ENCODE measurements at regions not wholly inside any gene's neighbourhood (a gene's known extent, or its start where the extent isn't known, plus 50 kb on each side); places are given as distances from the start of the nearest gene placed in this dataset.

DNA sequence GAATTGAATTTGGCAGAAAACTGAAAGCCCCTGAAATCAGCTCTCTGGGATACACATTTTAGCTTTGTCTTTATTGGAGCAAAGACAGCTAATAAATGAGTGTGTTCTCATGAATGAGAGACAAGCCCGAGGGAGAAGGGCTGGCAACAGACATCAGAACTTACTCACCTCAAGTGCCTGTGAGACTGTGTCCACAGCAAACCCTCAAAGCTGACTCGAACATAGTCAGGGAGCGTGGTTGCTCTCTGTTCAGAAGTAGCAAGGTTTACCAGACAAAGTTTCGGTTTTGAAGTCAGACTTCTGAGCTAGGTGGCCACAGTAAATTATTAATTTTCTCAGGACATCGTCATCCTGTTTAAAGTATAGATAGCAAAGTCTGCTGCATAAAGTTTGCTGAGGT lies 207.9 kb downstream of the CMPK2 start:
- no peak for DNase-seq
- no peaks in the 10 kb centered on the region for H3K9me3 ChIP-seq (ENCODE audit: control insufficient read depth, low read length)
- H3K4me1 ChIP-seq (ENCODE audit: control insufficient read depth, insufficient read depth, low read length, poor library complexity, severe bottlenecking): no peaks in the 10 kb centered on the region
- H3K27me3 ChIP-seq (replicated peaks; ENCODE audit: control insufficient read depth, insufficient read depth, low read length, poor library complexity, severe bottlenecking): no peaks in the 10 kb centered on the region
- no peaks in the 10 kb centered on the region for H3K36me3 ChIP-seq (ENCODE audit: control insufficient read depth, insufficient read depth, low read length)
- H3K4me3 ChIP-seq (ENCODE audit: insufficient read depth, low read depth, low read length, poor library complexity, severe bottlenecking): no peak overlapping the region
- H3K27ac ChIP-seq (ENCODE audit: insufficient read depth, low read length, poor library complexity, severe bottlenecking): no peak overlapping the region

DNA sequence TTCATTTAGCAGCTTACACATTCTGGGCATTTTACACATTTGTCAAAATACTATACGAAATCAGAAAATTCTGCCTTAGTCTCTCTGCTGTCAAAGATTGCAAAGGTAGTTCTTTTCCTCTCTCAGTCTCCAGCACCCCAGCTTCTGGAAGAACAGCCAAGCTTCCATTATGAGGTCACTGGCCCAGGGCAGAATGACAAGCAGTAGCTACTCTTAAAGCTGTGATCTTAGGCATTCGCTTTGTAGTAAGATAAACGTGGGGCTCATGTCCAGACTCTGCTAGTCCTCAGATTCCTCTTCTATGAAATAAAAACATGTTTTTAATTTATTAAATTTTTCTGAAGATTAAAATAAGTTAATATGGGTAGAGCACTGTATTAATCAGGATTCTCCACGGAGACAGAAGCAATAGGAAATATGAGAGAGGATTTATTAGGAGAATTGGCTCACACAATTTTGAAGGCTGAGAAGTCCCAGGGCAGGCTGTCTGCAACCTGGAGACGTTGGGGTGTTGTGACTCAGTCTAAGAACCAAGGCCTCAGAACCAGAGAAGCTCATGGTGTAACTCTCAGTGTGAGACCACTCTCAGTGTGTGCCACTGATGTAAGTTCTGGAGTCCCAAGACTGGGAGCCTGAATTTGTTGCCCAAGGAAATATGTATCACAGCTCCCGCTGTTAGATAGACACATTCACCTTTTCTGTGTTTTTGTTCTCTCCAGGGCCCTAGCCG lies 201.2 kb downstream of the CMPK2 start:
- Histone ChIP-seq H3K9me3 (ENCODE audit: control insufficient read depth, low read length) (no peaks in the 10 kb centered on the region), H3K27me3 (replicated peaks; ENCODE audit: control insufficient read depth, insufficient read depth, low read length, poor library complexity, severe bottlenecking) (no peaks in the 10 kb centered on the region), H3K36me3 (ENCODE audit: control insufficient read depth, insufficient read depth, low read length) (no peaks in the 10 kb centered on the region), H3K4me3 (ENCODE audit: insufficient read depth, low read depth, low read length, poor library complexity, severe bottlenecking) (no peak overlapping the region), H3K27ac (ENCODE audit: insufficient read depth, low read length, poor library complexity, severe bottlenecking) (no peak overlapping the region), H3K4me1 (ENCODE audit: control insufficient read depth, insufficient read depth, low read length, poor library complexity, severe bottlenecking) (no peaks in the 10 kb centered on the region)
- no peak for DNase-seq

DNA sequence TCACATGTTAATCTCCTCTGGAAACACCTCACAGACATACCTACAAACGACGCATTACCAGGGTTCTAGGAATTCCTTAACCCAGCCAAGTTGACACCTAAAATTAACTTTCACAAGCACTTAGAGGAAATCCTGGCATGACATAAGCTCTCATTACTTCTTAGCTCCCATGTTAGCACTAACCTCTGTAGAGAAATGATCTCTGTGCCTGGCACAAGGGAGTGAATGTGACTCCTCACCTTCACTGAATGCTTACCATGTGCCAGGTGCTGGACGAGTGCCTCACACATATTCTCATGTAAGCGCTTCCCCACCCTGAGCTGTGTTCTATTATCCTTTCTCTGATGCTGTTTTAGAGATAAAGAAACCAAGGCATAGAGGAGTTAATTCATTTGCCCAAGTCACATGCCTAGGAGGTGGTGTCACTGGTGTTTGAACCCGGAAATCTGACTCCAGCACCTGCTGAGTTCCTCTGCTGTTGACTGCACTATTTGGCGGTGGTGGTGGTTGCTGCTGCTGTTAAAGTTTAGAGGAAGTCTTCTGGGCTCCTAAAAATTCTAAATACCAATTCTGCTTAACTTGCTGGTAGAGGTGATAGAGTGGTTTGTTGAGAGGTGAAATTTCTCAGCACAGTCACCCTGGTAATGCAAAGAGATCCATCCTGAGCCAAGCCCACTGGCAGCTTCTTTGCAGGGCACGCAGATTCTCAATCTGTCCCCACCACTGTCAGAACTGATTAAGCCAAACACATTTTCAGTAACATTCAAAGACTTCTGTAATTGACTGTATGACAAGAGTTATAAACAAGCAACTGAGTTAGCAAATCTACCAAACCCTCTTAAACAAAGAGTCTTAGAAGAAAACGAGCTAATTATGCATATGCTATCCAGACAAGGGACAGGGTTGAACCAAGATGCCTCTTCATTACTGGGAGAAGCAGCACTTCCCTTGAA lies 200.3 kb downstream of the CMPK2 start:
- H3K36me3 ChIP-seq (ENCODE audit: control insufficient read depth, insufficient read depth, low read length): no peaks in the 10 kb centered on the region
- H3K27ac ChIP-seq (ENCODE audit: insufficient read depth, low read length, poor library complexity, severe bottlenecking): no peak overlapping the region
- no peaks in the 10 kb centered on the region for H3K4me1 ChIP-seq (ENCODE audit: control insufficient read depth, insufficient read depth, low read length, poor library complexity, severe bottlenecking)
- no peaks in the 10 kb centered on the region for H3K27me3 ChIP-seq (replicated peaks; ENCODE audit: control insufficient read depth, insufficient read depth, low read length, poor library complexity, severe bottlenecking)
- H3K9me3 ChIP-seq (ENCODE audit: control insufficient read depth, low read length): no peaks in the 10 kb centered on the region
- no peak overlapping the region for H3K4me3 ChIP-seq (ENCODE audit: insufficient read depth, low read depth, low read length, poor library complexity, severe bottlenecking)
- DNase-seq: no peak

DNA sequence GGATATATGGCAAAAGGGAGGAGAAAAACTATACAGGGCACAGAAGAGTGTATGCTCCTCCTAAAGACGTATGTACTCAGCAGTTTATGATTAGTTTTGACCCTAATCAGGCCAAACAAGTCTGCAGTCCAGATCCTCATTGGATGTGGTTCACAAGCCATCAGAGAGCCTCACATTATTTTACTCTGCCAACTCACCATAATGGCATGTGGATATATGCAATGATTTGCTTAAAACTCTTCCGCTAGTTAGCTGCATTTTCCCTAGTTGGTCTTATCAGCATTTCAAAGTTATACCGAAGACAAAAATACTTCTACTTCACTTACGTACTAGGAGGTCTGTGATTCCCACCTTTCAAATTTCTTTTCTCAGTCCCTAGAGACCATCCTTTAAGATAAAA lies 198.4 kb downstream of the CMPK2 start:
- H3K36me3 ChIP-seq (ENCODE audit: control insufficient read depth, insufficient read depth, low read length): no peaks in the 10 kb centered on the region
- no peak overlapping the region for H3K27ac ChIP-seq (ENCODE audit: insufficient read depth, low read length, poor library complexity, severe bottlenecking)
- H3K4me3 ChIP-seq (ENCODE audit: insufficient read depth, low read depth, low read length, poor library complexity, severe bottlenecking): no peak overlapping the region
- no peaks in the 10 kb centered on the region for H3K4me1 ChIP-seq (ENCODE audit: control insufficient read depth, insufficient read depth, low read length, poor library complexity, severe bottlenecking)
- no peak for DNase-seq
- H3K9me3 ChIP-seq (ENCODE audit: control insufficient read depth, low read length): no peaks in the 10 kb centered on the region
- no peaks in the 10 kb centered on the region for H3K27me3 ChIP-seq (replicated peaks; ENCODE audit: control insufficient read depth, insufficient read depth, low read length, poor library complexity, severe bottlenecking)

DNA sequence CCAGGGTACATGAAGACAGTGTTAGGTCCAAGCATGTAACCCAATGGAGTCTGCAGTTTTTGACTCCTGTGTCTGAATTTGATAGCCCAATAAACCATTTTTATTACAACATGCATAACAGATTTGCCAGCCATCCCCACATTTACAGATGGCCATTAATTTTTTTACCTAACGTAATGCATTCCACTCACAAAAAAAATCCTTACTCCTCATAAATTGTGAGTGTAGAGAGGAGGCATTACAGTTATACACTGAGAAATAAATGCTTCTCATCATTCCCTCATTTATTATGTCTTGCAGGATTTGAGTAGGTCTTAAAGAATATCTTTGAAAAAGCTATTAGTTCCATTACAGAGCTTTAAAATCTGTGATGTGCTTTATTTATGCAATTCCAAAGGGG lies 193.8 kb downstream of the CMPK2 start:
- Histone ChIP-seq H3K4me3 (ENCODE audit: insufficient read depth, low read depth, low read length, poor library complexity, severe bottlenecking) (no peak overlapping the region), H3K27me3 (replicated peaks; ENCODE audit: control insufficient read depth, insufficient read depth, low read length, poor library complexity, severe bottlenecking) (no peaks in the 10 kb centered on the region), H3K36me3 (ENCODE audit: control insufficient read depth, insufficient read depth, low read length) (no peaks in the 10 kb centered on the region), H3K4me1 (ENCODE audit: control insufficient read depth, insufficient read depth, low read length, poor library complexity, severe bottlenecking) (no peaks in the 10 kb centered on the region), H3K27ac (ENCODE audit: insufficient read depth, low read length, poor library complexity, severe bottlenecking) (no peak overlapping the region), H3K9me3 (ENCODE audit: control insufficient read depth, low read length) (no peaks in the 10 kb centered on the region)
- no peak for DNase-seq

DNA sequence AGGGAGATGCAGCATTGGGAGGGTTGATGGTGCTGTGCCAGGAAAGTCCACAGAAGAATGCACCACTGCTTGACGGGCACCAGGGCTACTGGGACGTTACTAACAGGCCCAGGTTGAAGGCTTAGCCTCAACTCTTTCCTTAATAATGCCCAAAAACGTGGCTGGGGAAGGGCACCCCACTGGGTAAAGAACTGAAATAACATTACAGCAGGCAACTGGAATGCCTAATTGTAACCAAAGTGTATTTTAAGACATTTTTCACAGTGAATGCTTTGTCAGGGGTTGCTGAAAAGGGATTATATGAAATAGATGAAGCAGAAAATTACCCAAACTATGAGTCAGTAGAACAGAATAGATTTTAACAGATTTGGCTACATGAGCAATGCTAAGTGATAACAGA lies 191.3 kb downstream of the CMPK2 start:
- no peak overlapping the region for H3K4me3 ChIP-seq (ENCODE audit: insufficient read depth, low read depth, low read length, poor library complexity, severe bottlenecking)
- no peak overlapping the region for H3K27ac ChIP-seq (ENCODE audit: insufficient read depth, low read length, poor library complexity, severe bottlenecking)
- no peaks in the 10 kb centered on the region for H3K9me3 ChIP-seq (ENCODE audit: control insufficient read depth, low read length)
- DNase-seq: no peak
- H3K36me3 ChIP-seq (ENCODE audit: control insufficient read depth, insufficient read depth, low read length): no peaks in the 10 kb centered on the region
- no peaks in the 10 kb centered on the region for H3K27me3 ChIP-seq (replicated peaks; ENCODE audit: control insufficient read depth, insufficient read depth, low read length, poor library complexity, severe bottlenecking)
- H3K4me1 ChIP-seq (ENCODE audit: control insufficient read depth, insufficient read depth, low read length, poor library complexity, severe bottlenecking): no peaks in the 10 kb centered on the region

DNA sequence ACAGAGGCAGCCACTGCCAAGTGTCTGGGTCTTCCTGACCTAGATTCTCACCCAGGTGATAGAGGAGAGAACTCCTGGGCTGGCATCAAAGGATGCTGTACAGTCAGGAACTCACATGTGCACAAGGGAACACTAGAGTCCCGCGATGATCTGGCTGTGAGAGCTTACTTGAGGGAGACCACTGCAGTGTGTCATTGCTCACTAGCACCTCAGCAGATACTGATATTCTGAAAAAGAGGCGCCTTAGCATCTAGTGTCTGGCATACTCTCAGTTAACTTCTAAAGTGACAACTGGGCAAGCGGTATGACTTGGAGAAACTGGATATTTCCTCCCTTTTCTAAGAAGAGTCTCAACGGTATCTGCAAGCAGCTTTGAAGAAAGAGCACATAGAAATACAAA lies 189.9 kb downstream of the CMPK2 start:
- no peaks in the 10 kb centered on the region for H3K4me1 ChIP-seq (ENCODE audit: control insufficient read depth, insufficient read depth, low read length, poor library complexity, severe bottlenecking)
- no peak overlapping the region for H3K4me3 ChIP-seq (ENCODE audit: insufficient read depth, low read depth, low read length, poor library complexity, severe bottlenecking)

DNA sequence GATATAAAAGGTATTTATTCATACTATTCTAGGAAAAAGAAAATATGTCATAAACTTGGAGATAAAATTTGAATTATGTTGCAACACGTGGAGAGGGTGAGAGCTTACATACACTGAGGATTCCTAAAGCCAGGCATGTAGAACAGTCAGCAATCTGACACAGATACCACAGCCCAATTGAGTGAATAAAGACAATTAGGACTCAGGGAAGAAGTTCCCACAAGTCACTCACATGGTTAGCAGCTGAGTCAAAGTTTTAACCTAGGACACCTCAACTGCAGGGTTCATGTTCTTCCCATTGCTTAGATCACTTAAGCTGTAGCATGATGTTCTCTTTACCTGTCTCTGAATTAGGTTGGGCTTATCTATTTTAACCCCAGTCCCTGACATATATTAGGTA lies 189.5 kb downstream of the CMPK2 start:
- Histone ChIP-seq H3K9me3 (ENCODE audit: control insufficient read depth, low read length) (no peaks in the 10 kb centered on the region), H3K36me3 (ENCODE audit: control insufficient read depth, insufficient read depth, low read length) (no peaks in the 10 kb centered on the region), H3K4me3 (ENCODE audit: insufficient read depth, low read depth, low read length, poor library complexity, severe bottlenecking) (no peak overlapping the region), H3K4me1 (ENCODE audit: control insufficient read depth, insufficient read depth, low read length, poor library complexity, severe bottlenecking) (no peaks in the 10 kb centered on the region), H3K27me3 (replicated peaks; ENCODE audit: control insufficient read depth, insufficient read depth, low read length, poor library complexity, severe bottlenecking) (no peaks in the 10 kb centered on the region), H3K27ac (ENCODE audit: insufficient read depth, low read length, poor library complexity, severe bottlenecking) (no peak overlapping the region)
- DNase-seq: no peak

More for the DNA sequence above, 189.9 kb downstream of the CMPK2 start:
- Histone ChIP-seq H3K27ac (ENCODE audit: insufficient read depth, low read length, poor library complexity, severe bottlenecking) (no peak overlapping the region), H3K9me3 (ENCODE audit: control insufficient read depth, low read length) (no peaks in the 10 kb centered on the region), H3K36me3 (ENCODE audit: control insufficient read depth, insufficient read depth, low read length) (no peaks in the 10 kb centered on the region), H3K27me3 (replicated peaks; ENCODE audit: control insufficient read depth, insufficient read depth, low read length, poor library complexity, severe bottlenecking) (no peaks in the 10 kb centered on the region)
- no peak for DNase-seq

DNA sequence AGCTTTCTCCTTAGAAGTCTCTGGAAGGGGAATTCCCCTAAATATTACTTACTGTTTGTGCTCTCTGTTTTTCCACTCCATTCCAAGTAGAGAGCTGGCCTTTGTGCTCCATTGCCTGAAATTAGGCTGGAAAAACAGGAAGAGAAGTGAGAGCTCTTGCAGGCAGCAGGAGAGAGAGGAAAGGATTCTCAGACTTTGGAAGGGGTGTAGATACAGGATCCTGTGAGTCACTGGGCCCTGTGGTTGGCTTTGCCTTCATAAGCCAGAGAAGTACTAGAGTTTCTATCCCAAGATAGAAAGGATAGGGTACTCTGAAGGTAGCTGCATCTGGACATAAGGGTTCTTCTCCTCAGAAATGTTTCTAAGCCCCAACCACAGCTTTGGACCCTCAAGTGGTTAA lies 188.9 kb downstream of the CMPK2 start:
- Histone ChIP-seq H3K4me3 (ENCODE audit: insufficient read depth, low read depth, low read length, poor library complexity, severe bottlenecking) (no peak overlapping the region), H3K27me3 (replicated peaks; ENCODE audit: control insufficient read depth, insufficient read depth, low read length, poor library complexity, severe bottlenecking) (no peaks in the 10 kb centered on the region), H3K27ac (ENCODE audit: insufficient read depth, low read length, poor library complexity, severe bottlenecking) (no peak overlapping the region), H3K36me3 (ENCODE audit: control insufficient read depth, insufficient read depth, low read length) (no peaks in the 10 kb centered on the region), H3K4me1 (ENCODE audit: control insufficient read depth, insufficient read depth, low read length, poor library complexity, severe bottlenecking) (no peaks in the 10 kb centered on the region), H3K9me3 (ENCODE audit: control insufficient read depth, low read length) (no peaks in the 10 kb centered on the region)
- DNase-seq: no peak

DNA sequence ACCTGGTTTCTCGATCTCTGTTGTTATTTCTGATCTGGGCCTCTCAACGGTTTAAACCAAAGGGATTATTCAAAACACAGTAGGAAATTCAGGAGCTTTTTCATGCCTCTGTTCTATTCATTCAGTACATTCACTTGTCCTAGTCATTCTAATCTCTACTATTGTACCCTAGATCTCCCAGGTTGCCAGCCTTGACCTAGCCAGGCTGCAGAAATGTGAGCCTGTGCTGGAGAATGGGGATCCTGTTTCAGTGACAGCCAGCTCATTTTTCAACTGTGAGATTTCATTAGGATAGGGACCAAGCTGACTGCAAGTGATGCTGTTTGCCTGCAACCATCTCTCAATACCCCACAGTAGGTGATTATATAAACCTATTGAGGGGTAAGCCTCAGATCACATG lies 186.2 kb downstream of the CMPK2 start:
- H3K27me3 ChIP-seq (replicated peaks; ENCODE audit: control insufficient read depth, insufficient read depth, low read length, poor library complexity, severe bottlenecking): no peaks in the 10 kb centered on the region
- no peaks in the 10 kb centered on the region for H3K36me3 ChIP-seq (ENCODE audit: control insufficient read depth, insufficient read depth, low read length)
- H3K4me3 ChIP-seq (ENCODE audit: insufficient read depth, low read depth, low read length, poor library complexity, severe bottlenecking): no peak overlapping the region
- no peaks in the 10 kb centered on the region for H3K4me1 ChIP-seq (ENCODE audit: control insufficient read depth, insufficient read depth, low read length, poor library complexity, severe bottlenecking)
- DNase-seq: no peak
- no peaks in the 10 kb centered on the region for H3K9me3 ChIP-seq (ENCODE audit: control insufficient read depth, low read length)
- no peak overlapping the region for H3K27ac ChIP-seq (ENCODE audit: insufficient read depth, low read length, poor library complexity, severe bottlenecking)

Measured in effector memory CD4-positive, alpha-beta T cell (primary cell).